H9 (cell line): ENCODE measurements at regions not wholly inside any gene's neighbourhood (a gene's known extent, or its start where the extent isn't known, plus 50 kb on each side); places are given as distances from the start of the nearest gene placed in this dataset.
A peak's percentile ranks its signal among the peaks of the same experiment; 100 is the strongest.

Source experiments
- DNase-seq: peaks from one replicate; pipeline ENCODE4 v3.0.0-alpha.2; 2017
- H2AFZ ChIP-seq: one replicate; pipeline ENCODE4 v1.6.1; 2013; ENCODE audit warnings: mild to moderate bottlenecking, low read length, control low read depth, moderate library complexity
- H2AK5ac ChIP-seq: 2 replicates; pipeline ENCODE4 v1.6.1; 2013; ENCODE audit warnings: low read length, control low read depth, mixed read lengths; ENCODE audit not compliant: insufficient read length
- H2BK120ac ChIP-seq: one replicate; pipeline ENCODE4 v1.6.1; 2013; ENCODE audit warnings: low read depth, mild to moderate bottlenecking, low read length, control low read depth, inconsistent platforms; ENCODE audit not compliant: poor library complexity, severe bottlenecking
- H2BK12ac ChIP-seq: 2 replicates; pipeline ENCODE4 v1.6.1; 2013; ENCODE audit warnings: low read length, control low read depth, mixed read lengths, low read depth; ENCODE audit not compliant: insufficient read length
- H2BK15ac ChIP-seq: 2 replicates; pipeline ENCODE4 v1.6.1; 2013; ENCODE audit warnings: low read depth, low read length, control low read depth
- H2BK20ac ChIP-seq: one replicate; pipeline ENCODE4 v1.6.1; 2013; ENCODE audit warnings: low read depth, mild to moderate bottlenecking, low read length, control low read depth, inconsistent platforms; ENCODE audit not compliant: poor library complexity, severe bottlenecking
- H2BK5ac ChIP-seq: 2 replicates; pipeline ENCODE4 v1.6.1; 2013; ENCODE audit warnings: low read length, control low read depth, mixed read lengths; ENCODE audit not compliant: insufficient read length
- H3K14ac ChIP-seq: 2 replicates; pipeline ENCODE4 v1.6.1; 2013; ENCODE audit warnings: low read length, control low read depth; ENCODE audit not compliant: insufficient read depth
- H3K18ac ChIP-seq: 2 replicates; pipeline ENCODE4 v1.6.1; 2013; ENCODE audit warnings: low read depth, mild to moderate bottlenecking, mixed read lengths, low read length, control low read depth; ENCODE audit not compliant: insufficient read length
- H3K23ac ChIP-seq: 2 replicates; pipeline ENCODE4 v1.6.1; 2013; ENCODE audit warnings: low read length, control low read depth, mixed read lengths, low read depth; ENCODE audit not compliant: insufficient read length
- H3K23me2 ChIP-seq: 2 replicates; pipeline ENCODE4 v1.6.1; 2013; ENCODE audit warnings: low read depth, mild to moderate bottlenecking, mixed read lengths, low read length, control low read depth; ENCODE audit not compliant: insufficient read length, poor library complexity, severe bottlenecking
- H3K27ac ChIP-seq: 2 replicates; pipeline ENCODE4 v1.5.1; 2013; ENCODE audit warnings: low read length, control low read depth, mixed read lengths, low read depth; ENCODE audit not compliant: insufficient read length
- H3K27me3 ChIP-seq: 2 replicates; pipeline ENCODE4 v1.6.1; 2013; ENCODE audit warnings: low read length, control low read depth, inconsistent platforms; ENCODE audit not compliant: insufficient read depth
- H3K4ac ChIP-seq: 2 replicates; pipeline ENCODE4 v1.6.1; 2013; ENCODE audit warnings: low read depth, mild to moderate bottlenecking, control low read depth, inconsistent platforms, low read length, moderate library complexity
- H3K4me1 ChIP-seq: 2 replicates; pipeline ENCODE4 v1.6.1; 2013; ENCODE audit warnings: low read length, control low read depth, inconsistent platforms; ENCODE audit not compliant: insufficient read depth
- H3K4me2 ChIP-seq: 2 replicates; pipeline ENCODE4 v1.6.1; 2013; ENCODE audit warnings: low read length, control low read depth, mixed read lengths; ENCODE audit not compliant: insufficient read length, insufficient read depth
- H3K56ac ChIP-seq: 2 replicates; pipeline ENCODE4 v1.6.1; 2013; ENCODE audit warnings: low read depth, mild to moderate bottlenecking, mixed read lengths, low read length, control low read depth; ENCODE audit not compliant: insufficient read length
- H3K79me1 ChIP-seq: 2 replicates; pipeline ENCODE4 v1.6.1; 2013; ENCODE audit warnings: low read depth, mild to moderate bottlenecking, moderate library complexity, low read length, control low read depth, inconsistent platforms; ENCODE audit not compliant: insufficient read depth, poor library complexity, severe bottlenecking
- H3K79me2 ChIP-seq: 2 replicates; pipeline ENCODE4 v1.6.1; 2013; ENCODE audit warnings: low read length, control low read depth, inconsistent platforms; ENCODE audit not compliant: insufficient read depth
- H3K9ac ChIP-seq: 2 replicates; pipeline ENCODE4 v1.6.1; 2013; ENCODE audit warnings: low read length, control low read depth, mixed read lengths; ENCODE audit not compliant: insufficient read length; ENCODE audit errors: extremely low read depth
- H3K9me3 ChIP-seq: one replicate; pipeline ENCODE4 v1.6.1; 2013; ENCODE audit warnings: low read depth, low read length, inconsistent platforms; ENCODE audit not compliant: control insufficient read depth
- H3T11ph ChIP-seq: one replicate; pipeline ENCODE4 v1.6.1; 2013; ENCODE audit warnings: mild to moderate bottlenecking, low read length, control low read depth, inconsistent platforms
- H4K20me1 ChIP-seq: one replicate; pipeline ENCODE4 v1.6.1; 2013; ENCODE audit not compliant: control insufficient read depth, insufficient read length, insufficient read depth
- H4K5ac ChIP-seq: 2 replicates; pipeline ENCODE4 v1.6.1; 2013; ENCODE audit warnings: low read depth, mild to moderate bottlenecking, mixed read lengths, low read length, control low read depth; ENCODE audit not compliant: insufficient read length
- H4K8ac ChIP-seq: replicated peaks from 2 replicates; pipeline ENCODE4 v1.6.1; 2013; ENCODE audit warnings: low read length, control low read depth, mixed read lengths, low read depth; ENCODE audit not compliant: insufficient read length
- H4K91ac ChIP-seq: 2 replicates; pipeline ENCODE4 v1.6.1; 2013; ENCODE audit warnings: low read depth, mild to moderate bottlenecking, moderate library complexity, mixed read lengths, low read length, control low read depth; ENCODE audit not compliant: insufficient read length
- H3K27ac Mint-ChIP-seq, 3 experiments: 2 replicates in 2 of 3; 3 replicates in 1 of 3; pipeline ENCODE4 v1.8.0; 2020 to 2021; ENCODE audit warnings: mixed read lengths in 3 of 3, mild to moderate bottlenecking in 1 of 3, moderate library complexity in 1 of 3
- H3K27me3 Mint-ChIP-seq: 2 replicates; pipeline ENCODE4 v1.8.0; 2021; ENCODE audit warnings: low read depth, mild to moderate bottlenecking, moderate library complexity, mixed read lengths
- H3K36me3 Mint-ChIP-seq, 3 experiments: 2 replicates in 2 of 3; 3 replicates in 1 of 3; pipeline ENCODE4 v1.8.0; 2020 to 2021; ENCODE audit warnings: low read depth in 3 of 3, mixed read lengths in 3 of 3; ENCODE audit not compliant: insufficient read depth in 1 of 3
- H3K4me1 Mint-ChIP-seq, 2 experiments: 2 replicates each; pipeline ENCODE4 v1.8.0; 2020; ENCODE audit warnings: mixed read lengths in 2 of 2
- H3K4me3 Mint-ChIP-seq, 2 experiments: 2 replicates in 1 of 2; 3 replicates in 1 of 2; pipeline ENCODE4 v1.8.0; 2020 to 2021; ENCODE audit warnings: mild to moderate bottlenecking in 2 of 2, mixed read lengths in 2 of 2, moderate library complexity in 1 of 2
- H3K9me3 Mint-ChIP-seq, 2 experiments: 2 replicates in 1 of 2; 3 replicates in 1 of 2; pipeline ENCODE4 v1.8.0; 2020; ENCODE audit warnings: mild to moderate bottlenecking in 2 of 2, mixed read lengths in 2 of 2, moderate library complexity in 1 of 2
- WGBS: extraction: QIAGEN DNeasy Blood & Tissue Kit; methylation state at CpG from one replicate; pipeline ENCODE4 v1.1.7; 2013; ENCODE audit warnings: missing lambda C conversion rate, low lambda C conversion rate, mixed read lengths; ENCODE audit not compliant: insufficient read length; ENCODE audit errors: extremely low coverage; 5-methylcytosine and 5-hydroxymethylcytosine counted together
- TF ChIP-seq, protein P1 (sequence below): fragments of 200-600 bp; sonication (generic); conservative IDR thresholded peaks from 3 replicates; pipeline ENCODE4 v1.8.0; 2021; ENCODE audit warnings: antibody characterized with exemption, mild to moderate bottlenecking

DNA sequence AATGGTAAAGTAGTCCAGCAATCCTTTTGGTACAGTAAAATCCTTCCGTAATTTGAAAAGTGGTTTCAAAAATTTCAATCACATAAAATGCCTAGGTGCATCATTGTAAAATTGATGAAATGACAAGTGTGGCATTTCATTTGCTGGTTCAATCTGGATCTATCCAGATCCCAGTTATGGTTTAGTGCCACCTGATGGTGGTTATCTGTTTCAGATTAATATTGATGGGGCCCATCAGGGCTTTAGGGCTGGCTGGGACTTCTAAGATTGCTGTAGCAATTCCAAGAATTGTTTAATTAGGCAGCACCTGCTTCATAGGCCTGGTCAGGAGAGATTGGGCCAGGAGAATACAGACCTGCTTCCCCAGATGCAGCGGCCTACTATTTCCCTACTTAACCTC is 55.5 kb upstream of the PIK3C3 start:
- H3K27ac Mint-ChIP-seq = no peak overlapping the region
- WGBS = no CpG with 5 or more reads among the region's 2 CpGs
- Histone ChIP-seq H4K8ac (no peak overlapping the region), H2BK12ac (no peak overlapping the region), H3K4ac (no peak overlapping the region), H4K5ac (no peak overlapping the region), H3K18ac (no peak overlapping the region), H3T11ph (no peak overlapping the region), H2AFZ (no peak overlapping the region), H2BK5ac (no peak overlapping the region), H2BK15ac (no peak overlapping the region), H3K14ac (no peak overlapping the region), H2AK5ac (no peak overlapping the region), H3K23ac (no peak overlapping the region), H2BK20ac (no peak overlapping the region), H3K27me3 (no peaks in the 10 kb centered on the region), H4K20me1 (no peaks in the 10 kb centered on the region), H3K23me2 (no peaks in the 10 kb centered on the region), H3K4me2 (no peak overlapping the region), H3K79me2 (no peaks in the 10 kb centered on the region), H3K4me1 (no peaks in the 10 kb centered on the region; the same call in 1 of the 2 replicates), H4K91ac (no peak overlapping the region), H3K79me1 (no peaks in the 10 kb centered on the region), H3K27ac (no peak overlapping the region), H3K9ac (no peak overlapping the region), H3K9me3 (peaks cover 7% of the 10 kb centered on the region), H3K56ac (no peak overlapping the region), H2BK120ac (no peak overlapping the region)
- H3K4me1 Mint-ChIP-seq = peaks cover 6 to 16% of the 10 kb centered on the region in 2 experiments
- no peaks in the 10 kb centered on the region for H3K27me3 Mint-ChIP-seq
- H3K36me3 Mint-ChIP-seq = peaks cover 11 to 22% (median 15%) of the 10 kb centered on the region in 3 experiments
- TF ChIP-seq, protein P1, sequence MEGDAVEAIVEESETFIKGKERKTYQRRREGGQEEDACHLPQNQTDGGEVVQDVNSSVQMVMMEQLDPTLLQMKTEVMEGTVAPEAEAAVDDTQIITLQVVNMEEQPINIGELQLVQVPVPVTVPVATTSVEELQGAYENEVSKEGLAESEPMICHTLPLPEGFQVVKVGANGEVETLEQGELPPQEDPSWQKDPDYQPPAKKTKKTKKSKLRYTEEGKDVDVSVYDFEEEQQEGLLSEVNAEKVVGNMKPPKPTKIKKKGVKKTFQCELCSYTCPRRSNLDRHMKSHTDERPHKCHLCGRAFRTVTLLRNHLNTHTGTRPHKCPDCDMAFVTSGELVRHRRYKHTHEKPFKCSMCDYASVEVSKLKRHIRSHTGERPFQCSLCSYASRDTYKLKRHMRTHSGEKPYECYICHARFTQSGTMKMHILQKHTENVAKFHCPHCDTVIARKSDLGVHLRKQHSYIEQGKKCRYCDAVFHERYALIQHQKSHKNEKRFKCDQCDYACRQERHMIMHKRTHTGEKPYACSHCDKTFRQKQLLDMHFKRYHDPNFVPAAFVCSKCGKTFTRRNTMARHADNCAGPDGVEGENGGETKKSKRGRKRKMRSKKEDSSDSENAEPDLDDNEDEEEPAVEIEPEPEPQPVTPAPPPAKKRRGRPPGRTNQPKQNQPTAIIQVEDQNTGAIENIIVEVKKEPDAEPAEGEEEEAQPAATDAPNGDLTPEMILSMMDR = peak; percentile 24; the same call in 1 of the 3 replicates
- H3K4me3 Mint-ChIP-seq = no peak overlapping the region
- peaks cover 16 to 21% of the 10 kb centered on the region in 2 experiments for H3K9me3 Mint-ChIP-seq
- no peak for DNase-seq
